ENCODE measurements at regions not wholly inside any gene's neighbourhood (a gene's known extent, or its start where the extent isn't known, plus 50 kb on each side); places are given as distances from the start of the nearest gene placed in this dataset.

DNA sequence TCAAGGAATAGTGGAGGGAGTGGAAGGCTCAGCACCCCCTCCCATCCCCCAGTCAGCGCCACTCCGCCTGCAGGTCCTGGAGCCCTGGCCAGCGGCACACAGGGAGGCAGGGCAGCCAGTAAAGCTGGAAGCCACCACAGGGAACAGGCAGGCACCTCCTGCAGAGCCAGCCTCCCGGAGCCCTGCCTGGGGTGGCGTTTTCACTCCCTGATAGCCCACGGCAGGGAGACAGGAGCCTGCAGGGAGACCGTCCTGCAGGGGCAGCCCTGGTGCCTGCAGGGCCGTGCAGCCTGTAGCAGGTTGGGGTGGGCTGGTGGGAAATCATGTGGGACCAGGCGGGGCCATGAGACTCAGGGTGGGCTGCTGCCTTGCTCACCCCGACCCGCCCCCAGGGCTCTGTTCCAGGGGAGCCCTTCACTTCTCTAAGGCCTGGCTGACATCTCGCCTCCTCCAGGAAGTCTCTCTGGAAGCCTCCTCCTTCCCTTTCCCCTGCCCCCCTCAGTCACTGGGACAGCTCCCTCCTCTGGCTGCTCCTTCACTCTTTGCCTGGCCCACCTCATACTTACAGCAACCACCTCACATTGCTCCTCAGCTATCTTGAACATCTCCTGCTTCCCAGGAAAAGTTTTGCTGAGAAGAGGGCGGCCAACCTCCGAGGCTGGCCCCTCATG is 221.0 kb downstream of the GLI2 start:
- Mint-ChIP-seq H3K27me3 (peaks cover 83% of the 10 kb centered on the region), H3K4me3 (ENCODE audit: low read depth) (no peak overlapping the region), H3K36me3 (ENCODE audit: insufficient read depth) (no peaks in the 10 kb centered on the region), H3K27ac (no peak overlapping the region), H3K4me1 (ENCODE audit: low read depth) (no peaks in the 10 kb centered on the region), H3K9me3 (ENCODE audit: low read depth) (no peaks in the 10 kb centered on the region)
- no peak for DNase-seq (ENCODE audit: low spot score, unreplicated experiment)
- TF ChIP-seq, protein P1, sequence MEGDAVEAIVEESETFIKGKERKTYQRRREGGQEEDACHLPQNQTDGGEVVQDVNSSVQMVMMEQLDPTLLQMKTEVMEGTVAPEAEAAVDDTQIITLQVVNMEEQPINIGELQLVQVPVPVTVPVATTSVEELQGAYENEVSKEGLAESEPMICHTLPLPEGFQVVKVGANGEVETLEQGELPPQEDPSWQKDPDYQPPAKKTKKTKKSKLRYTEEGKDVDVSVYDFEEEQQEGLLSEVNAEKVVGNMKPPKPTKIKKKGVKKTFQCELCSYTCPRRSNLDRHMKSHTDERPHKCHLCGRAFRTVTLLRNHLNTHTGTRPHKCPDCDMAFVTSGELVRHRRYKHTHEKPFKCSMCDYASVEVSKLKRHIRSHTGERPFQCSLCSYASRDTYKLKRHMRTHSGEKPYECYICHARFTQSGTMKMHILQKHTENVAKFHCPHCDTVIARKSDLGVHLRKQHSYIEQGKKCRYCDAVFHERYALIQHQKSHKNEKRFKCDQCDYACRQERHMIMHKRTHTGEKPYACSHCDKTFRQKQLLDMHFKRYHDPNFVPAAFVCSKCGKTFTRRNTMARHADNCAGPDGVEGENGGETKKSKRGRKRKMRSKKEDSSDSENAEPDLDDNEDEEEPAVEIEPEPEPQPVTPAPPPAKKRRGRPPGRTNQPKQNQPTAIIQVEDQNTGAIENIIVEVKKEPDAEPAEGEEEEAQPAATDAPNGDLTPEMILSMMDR (IDR thresholded peaks at IDR 0.05; ENCODE audit: unreplicated experiment): no peak

DNA sequence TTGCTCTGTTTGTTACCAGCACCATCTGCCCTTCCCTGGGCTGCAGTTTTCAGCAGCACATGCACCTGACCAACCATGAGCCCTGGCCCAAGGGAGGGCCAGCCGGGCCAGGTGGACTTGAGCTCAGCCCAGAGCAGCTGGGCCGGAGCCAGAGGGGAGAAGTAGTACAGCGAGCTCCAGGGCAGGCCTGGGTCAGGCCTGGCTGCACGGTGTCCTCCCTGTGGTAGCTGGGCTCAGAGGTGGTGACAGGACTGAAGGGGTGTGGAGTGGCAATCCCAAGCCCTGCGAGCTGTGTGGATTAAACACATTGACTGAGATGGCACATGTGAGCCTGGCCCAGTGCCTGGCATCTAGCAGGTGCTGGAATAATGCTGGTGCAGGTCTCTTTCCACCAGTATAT is 222.2 kb downstream of the GLI2 start:
- Mint-ChIP-seq H3K4me1 (ENCODE audit: low read depth) (no peaks in the 10 kb centered on the region), H3K9me3 (ENCODE audit: low read depth) (no peaks in the 10 kb centered on the region)

DNA sequence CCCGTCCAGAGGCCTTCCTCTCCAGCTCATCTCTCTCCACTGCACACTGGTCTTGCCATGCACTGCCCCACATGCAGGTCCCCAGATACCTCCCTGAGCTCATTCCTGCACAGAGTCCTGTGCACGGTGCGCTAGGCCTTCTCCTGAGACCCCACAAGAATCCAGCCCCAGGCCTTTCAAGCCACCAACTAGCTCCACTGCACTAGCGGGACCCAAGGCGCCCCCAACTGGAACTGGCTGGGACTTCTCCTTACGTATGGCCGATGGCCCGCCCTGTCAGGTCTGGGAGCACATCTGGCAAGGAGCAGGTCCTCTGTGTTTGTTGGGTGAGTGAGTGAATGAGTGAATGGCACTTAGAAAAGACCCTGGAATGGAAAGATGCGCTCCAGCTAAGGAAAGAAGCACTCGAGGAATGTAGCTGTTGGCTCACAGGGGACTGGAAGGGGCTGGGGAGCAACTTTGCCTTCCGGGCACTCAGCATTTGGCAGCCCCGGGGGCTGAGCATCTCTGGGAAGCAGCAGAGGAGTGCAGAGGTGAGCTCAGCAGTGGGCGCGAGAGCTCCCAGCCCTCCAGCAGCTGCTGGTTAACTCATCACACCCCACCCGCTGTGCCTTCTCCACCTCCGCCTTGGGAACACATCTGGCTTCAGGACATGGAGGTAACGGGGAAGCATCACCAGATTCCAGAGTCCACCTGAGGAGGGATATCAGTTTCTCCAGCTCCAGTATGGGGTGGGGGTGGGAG is 223.1 kb downstream of the GLI2 start:
- H3K9me3 Mint-ChIP-seq (ENCODE audit: low read depth): no peaks in the 10 kb centered on the region
- H3K27ac Mint-ChIP-seq: no peak overlapping the region
- no peaks in the 10 kb centered on the region for H3K36me3 Mint-ChIP-seq (ENCODE audit: insufficient read depth)
- H3K4me3 Mint-ChIP-seq (ENCODE audit: low read depth): no peak overlapping the region
- H3K27me3 Mint-ChIP-seq: peaks cover 85% of the 10 kb centered on the region
- TF ChIP-seq, protein P1 (IDR thresholded peaks at IDR 0.05; ENCODE audit: unreplicated experiment): peak; percentile 21
- H3K4me1 Mint-ChIP-seq (ENCODE audit: low read depth): no peaks in the 10 kb centered on the region
- no peak for DNase-seq (ENCODE audit: low spot score, unreplicated experiment)

More for the DNA sequence above, 222.2 kb downstream of the GLI2 start:
- Mint-ChIP-seq H3K4me3 (ENCODE audit: low read depth) (no peak overlapping the region), H3K27ac (no peak overlapping the region), H3K36me3 (ENCODE audit: insufficient read depth) (no peaks in the 10 kb centered on the region), H3K27me3 (peaks cover 86% of the 10 kb centered on the region)
- TF ChIP-seq, protein P1 (IDR thresholded peaks at IDR 0.05; ENCODE audit: unreplicated experiment): no peak
- DNase-seq (ENCODE audit: low spot score, unreplicated experiment): no peak

DNA sequence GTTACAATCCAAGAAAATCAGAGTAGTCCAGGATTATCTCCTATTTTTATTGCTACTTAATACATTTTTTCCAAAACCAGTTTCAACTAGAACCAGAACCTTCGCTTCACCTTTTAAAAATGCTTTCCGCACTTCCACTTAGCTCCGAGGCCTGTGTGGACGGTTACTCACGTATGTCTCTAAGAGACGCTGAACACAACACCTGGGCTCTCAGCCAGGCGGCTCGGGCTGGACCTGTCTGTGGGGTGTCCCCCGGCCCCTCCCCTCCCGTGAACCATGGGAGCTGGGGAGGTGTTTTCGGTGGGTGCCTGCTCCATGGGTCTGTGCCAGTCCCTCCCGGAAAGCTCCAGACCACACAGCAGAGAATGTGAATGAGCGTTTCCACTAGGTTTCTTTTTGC is 223.8 kb downstream of the GLI2 start:
- H3K36me3 Mint-ChIP-seq (ENCODE audit: insufficient read depth): no peaks in the 10 kb centered on the region
- H3K4me1 Mint-ChIP-seq (ENCODE audit: low read depth): no peaks in the 10 kb centered on the region
- no peak overlapping the region for H3K4me3 Mint-ChIP-seq (ENCODE audit: low read depth)
- no peak for DNase-seq (ENCODE audit: low spot score, unreplicated experiment)
- H3K27me3 Mint-ChIP-seq: peaks cover 85% of the 10 kb centered on the region
- no peak overlapping the region for H3K27ac Mint-ChIP-seq
- no peaks in the 10 kb centered on the region for H3K9me3 Mint-ChIP-seq (ENCODE audit: low read depth)
- TF ChIP-seq, protein P1 (IDR thresholded peaks at IDR 0.05; ENCODE audit: unreplicated experiment): no peak

DNA sequence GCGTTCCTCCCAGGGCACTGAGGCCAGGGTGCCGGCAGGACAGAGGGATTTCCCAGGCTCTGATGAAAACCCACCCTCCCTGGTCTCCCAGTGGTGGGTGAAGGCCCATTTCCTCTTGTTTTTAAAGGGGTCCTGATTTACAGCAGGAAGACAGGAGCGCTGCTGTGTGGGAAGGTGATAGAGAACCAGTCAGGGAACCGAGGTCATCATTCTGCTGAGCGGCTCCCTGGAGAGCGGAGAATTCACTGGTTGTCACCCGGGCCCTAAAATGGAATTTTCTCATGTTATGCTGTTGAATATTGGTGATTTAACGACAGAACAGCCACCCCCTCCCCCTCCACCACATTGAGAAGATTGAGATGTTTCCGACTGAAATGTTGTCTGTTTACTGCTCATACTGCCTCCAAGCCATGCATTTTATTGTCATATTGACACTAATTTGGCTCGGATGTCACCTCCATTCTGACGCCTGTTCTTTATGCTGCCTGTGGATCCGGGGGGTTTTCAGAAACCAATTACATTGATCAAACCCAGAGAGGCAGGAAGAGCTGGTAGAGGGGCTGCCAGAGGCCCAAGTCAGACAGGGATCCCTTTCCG is 225.2 kb downstream of the GLI2 start:
- no peak for DNase-seq (ENCODE audit: low spot score, unreplicated experiment)
- H3K4me3 Mint-ChIP-seq (ENCODE audit: low read depth): no peak overlapping the region
- H3K27ac Mint-ChIP-seq: no peak overlapping the region
- no peaks in the 10 kb centered on the region for H3K9me3 Mint-ChIP-seq (ENCODE audit: low read depth)
- no peaks in the 10 kb centered on the region for H3K36me3 Mint-ChIP-seq (ENCODE audit: insufficient read depth)
- H3K4me1 Mint-ChIP-seq (ENCODE audit: low read depth): no peaks in the 10 kb centered on the region
- TF ChIP-seq, protein P1 (IDR thresholded peaks at IDR 0.05; ENCODE audit: unreplicated experiment): no peak
- peaks cover 83% of the 10 kb centered on the region for H3K27me3 Mint-ChIP-seq
